Islet of Langerhans (tissue), 1 donor: ENCODE measurements at regions not wholly inside any gene's neighbourhood (a gene's known extent, or its start where the extent isn't known, plus 50 kb on each side); places are given as distances from the start of the nearest gene placed in this dataset.

Experiments used
- FAIRE-seq: peaks from one replicate; lab custom pipeline; 2011; peaks lifted over from hg19 to GRCh38; lab: Jason Lieb, UNC

GRCh38 chr6:1029141-1029540 is 282.8 kb upstream of the FOXQ1 start:
- no peak for FAIRE-seq

DNA sequence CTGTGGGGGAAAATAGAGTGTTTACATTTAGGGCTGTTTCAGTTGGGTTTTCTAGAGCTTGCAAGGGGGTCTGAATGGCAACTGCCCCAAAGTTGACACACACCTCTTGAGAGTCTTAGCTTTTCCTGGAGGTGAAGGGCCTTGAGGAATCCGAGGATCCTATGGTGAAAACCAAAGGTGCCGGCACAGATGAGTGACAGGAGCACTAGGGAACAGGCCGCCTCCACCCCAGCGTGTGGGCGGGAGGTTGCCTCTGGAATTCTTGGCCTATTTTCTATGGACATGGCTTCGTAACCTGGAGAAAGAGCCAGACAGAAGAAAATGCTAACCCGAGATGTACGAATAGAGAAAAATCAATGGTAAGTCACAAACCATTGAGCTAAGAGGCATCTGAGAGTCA is 283.2 kb upstream of the FOXQ1 start:
- no peak for FAIRE-seq

DNA sequence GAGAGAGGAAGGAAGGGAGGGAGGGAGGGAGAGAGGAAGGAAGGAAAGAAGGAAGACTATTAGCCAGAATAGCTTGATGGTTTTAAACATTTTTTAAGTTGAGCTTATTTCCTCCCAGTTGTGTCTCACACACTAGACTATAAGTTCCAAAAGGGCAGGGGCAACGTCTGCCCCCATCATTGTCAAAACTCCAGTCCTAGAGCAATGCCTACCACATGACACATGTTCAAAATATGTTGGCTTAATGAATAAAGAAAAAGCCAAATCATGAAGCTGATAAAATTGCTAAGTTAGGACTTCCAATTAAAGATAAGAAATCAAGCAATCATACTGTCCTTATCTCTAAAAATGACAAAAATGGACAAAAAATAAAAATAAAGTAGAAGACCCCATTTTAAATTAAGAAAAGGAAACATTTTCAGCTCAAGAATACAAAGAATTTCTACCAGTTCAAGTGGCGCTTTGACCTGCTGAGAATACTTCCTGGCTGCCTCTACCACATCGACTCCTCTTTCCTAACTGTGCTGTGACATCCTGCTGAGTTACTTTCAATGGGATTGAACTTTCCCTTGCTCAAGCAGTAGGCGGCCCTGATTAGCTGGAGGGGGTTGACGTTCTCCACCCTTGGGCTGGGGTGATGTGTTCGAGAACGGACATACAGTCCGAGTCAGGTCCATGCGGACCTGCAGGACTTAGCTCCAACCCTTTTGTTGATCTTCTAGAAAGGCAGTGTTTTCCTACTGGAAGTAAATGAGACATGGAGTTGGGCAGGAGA is 283.9 kb upstream of the FOXQ1 start:
- FAIRE-seq: no peak

DNA sequence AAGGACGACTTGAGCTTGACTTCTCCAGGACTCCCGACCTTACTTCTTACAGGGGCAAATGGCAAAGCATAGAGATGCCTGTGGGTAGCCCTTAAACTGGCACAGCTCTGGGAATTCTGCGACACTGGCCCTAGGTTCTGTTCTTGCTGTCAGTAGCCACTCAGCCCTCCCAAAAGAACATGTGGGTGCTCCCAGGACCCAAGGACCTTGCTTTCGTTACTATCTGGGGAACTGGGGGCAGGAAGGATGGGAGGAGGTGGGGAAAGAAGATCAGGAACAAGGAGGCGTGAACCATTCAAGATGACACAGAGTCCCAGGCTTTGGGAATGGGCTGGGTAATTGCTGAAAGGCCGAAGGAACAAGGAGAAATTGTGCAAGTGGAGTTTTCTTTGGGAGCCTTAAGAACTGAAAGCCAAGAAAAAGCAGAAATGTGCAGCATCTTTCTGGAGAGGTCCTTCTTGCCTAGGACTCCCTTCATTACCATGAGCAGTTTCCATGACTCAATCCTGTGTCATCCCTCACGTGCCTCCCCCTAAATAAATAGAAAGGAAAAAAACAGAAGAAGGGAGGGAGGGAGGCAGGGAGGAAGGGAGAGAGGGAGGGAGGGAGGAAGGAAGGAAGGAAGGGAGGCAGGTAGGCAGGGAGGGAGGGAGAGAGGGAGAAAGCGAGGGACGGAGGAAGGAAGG is 284.6 kb upstream of the FOXQ1 start:
- FAIRE-seq: no peak

DNA sequence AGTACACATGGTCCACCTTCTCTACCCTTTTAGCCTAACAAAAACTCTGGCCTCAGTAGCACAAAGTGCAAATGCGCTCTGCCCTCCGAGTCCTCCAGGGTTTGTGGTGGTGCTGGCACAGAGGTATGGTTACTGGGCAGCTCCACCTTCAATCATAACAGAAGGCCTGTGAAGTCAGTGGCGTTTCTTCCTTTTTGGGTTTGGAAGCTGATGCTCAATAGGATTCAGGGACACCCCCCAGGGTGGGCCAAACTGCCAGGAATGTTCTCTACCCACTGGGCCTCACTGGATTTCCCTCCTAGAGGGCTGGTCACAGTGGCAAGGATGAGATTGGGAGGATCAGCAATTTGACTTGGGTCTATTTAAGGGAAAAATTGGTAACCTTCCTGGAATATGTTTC is 286.1 kb upstream of the FOXQ1 start:
- FAIRE-seq: no peak

- no peak for FAIRE-seq
Observed at GRCh38 chr6:1024587-1024986, 287.3 kb upstream of the FOXQ1 start.

DNA sequence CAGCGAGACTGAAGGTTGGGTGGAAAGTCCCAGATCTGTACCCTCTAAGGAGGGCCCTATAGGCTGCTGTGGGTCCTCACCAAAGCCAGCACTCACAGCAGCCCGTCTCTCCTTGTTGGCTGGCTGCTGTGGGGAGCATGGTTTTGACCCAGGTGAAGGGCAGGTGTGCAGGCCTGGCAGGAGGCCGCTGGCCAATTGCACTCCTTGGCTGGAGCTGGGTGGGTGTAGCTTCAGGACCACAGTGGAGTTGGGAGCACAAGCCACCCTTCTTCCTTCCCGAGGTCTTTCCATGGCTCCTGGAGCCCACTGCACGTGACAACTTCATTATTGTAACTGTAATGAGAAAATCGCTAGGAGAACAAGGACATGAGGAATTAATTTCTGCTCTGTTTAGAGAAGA is 287.7 kb upstream of the FOXQ1 start:
- no peak for FAIRE-seq

- no peak for FAIRE-seq
Observed at GRCh38 chr6:1023229-1023628, 288.7 kb upstream of the FOXQ1 start.

- FAIRE-seq: no peak
Observed at GRCh38 chr6:1022719-1023118, 289.2 kb upstream of the FOXQ1 start.

DNA sequence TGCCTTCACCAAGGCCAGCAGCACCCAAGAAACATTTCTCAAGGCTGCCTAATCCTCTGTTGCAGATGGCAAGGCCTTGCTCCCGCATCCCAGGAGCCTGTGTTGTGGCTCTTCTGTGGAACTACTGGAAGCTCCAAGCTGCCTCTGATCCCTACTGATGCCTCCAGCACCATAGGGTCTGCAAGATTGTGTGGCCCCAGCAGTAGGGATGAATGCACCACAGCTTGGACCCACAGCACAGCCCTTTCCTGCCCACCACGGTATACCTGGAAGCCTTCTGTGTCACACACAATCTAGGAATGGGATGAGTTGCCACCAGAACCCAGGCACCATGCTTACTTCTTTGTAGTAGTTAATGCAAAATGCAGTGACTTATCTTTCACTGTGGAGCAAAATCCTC is 291.1 kb upstream of the FOXQ1 start:
- FAIRE-seq: no peak

DNA sequence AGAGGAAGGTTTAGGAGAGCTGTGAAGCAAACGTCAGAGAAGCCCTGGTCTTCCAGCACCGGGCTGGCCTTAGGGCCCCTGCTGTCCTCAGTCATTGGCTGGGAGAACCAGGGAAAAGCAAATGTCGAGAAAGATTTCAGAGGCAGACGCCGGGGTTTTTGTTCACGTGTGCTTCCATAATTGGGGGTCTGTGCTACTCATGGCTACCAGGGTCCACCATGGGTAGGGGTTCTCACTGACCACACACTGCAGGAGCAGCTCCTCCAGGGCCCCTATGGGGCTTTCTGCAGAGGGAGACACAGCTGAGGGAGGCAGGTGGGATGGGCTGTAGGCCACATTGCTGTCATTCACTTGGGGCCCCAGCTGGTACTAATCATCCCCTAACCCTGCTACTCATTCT is 291.8 kb upstream of the FOXQ1 start:
- FAIRE-seq: no peak

DNA sequence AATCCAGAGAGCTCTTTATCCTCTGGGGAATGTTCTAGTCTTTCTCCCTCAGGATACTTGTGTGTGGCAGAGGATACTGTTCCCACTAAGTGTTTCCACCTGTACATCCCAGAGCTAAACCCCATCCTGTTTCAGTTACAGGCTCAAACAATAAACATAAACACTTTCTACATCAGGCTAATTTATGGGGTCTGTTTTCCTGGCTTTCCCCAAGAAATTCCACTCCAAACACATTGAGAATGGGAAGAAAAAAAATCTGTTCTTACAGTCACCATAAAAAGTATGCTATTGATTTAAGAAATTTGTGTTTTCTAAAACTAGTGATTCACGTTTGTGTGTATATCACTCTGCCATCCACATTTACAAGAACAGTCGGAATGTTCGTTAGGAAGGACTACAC is 293.9 kb upstream of the FOXQ1 start:
- no peak for FAIRE-seq

DNA sequence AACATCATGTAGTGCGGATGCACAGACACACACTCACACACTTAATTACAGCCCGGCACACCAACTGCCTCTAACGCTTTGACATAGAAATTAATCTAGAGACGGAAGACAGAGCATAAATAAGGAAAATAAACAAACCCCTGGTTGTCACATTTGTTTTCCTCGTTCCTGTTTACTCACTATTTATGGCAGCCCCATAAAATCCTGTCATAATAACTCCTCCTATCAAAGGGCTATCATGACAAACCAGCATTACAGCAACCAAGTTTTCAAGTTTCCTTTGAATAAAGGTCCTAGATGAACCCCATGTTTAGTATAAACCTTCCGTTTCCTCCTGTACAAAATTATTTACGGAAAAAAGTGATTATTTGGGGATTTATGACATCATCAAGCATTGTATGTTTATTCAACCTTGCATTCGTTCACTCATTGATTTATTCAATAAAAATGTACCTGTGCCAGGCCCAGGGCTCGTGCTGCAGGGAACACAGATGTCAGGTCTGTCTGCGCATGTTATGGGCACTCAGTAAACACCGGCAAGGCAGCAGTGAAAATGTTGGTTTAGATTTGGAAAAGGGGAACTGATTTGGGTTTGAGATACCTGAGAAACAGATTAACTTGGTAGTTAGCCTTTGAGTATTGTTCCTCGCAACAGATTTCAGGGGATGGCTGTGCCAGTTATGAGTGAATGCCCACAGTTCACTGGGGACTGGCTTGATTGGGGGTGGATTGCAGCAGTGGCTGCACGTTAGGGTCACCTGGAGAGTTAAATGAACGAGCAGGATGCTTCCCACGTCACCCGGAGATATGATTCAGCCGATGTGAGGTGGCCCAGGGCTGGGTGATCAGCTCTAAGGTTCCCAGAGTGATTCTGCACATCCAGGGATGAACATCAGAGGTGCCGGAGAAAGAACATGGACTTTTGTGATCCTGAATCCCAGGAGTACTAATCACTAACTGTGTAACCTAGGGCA is 295.3 kb upstream of the FOXQ1 start:
- FAIRE-seq: no peak

DNA sequence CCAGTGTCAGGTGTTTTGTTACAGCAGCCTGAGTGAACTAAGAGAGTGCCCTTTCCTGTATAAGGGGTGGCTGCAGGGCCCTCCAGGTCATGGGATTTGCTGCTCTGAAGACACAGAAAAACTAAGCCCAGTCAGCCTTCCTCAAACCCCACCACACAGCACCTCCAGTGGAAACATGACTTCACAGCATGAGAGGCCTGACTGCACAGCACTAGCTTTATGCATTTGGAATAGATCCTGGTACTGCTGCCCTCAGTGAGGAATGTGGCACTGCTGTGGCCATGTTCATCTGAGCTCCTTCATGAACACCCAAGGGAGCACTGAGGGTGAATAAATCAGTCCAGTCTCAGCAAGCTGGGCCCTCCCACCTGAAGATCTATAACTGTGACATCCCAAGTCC is 296.1 kb upstream of the FOXQ1 start:
- FAIRE-seq: no peak

GRCh38 chr6:1014431-1014807 is 297.5 kb upstream of the FOXQ1 start:
- FAIRE-seq: no peak

DNA sequence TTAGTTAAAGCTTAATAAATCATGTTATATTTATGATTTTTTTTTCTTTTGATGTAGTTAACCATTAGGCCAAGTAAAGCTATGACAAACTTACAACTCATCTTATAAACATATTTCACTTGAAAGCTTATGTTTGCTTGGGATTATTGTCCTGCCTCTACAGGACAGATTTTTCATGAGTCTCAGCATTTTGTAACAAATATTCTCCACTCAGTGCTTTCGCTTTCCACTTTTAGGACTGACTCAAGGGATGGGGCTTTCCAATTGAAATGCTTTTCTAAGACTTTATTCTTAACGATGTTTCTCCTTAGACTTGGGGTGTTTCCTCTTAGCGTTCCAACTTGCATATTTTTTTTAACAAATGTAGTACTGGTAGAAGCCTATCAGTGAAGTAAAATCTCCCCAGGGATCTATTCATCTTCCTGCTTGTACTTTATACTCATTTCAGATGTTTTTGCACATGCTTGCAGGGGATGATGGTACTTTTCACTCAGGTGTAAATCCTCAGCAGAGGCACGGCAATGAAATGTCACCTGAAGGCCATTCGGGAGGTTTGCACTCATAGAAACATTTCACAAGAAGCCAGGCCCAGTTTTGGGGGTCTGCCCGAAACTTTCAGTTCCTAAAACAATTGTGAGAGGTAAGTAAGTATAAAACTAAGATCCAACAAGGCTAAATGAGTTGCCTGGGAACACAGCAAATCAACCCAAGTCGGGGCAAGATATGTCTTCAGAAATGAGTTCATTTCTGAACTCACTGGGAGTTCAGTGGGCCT is 298.1 kb upstream of the FOXQ1 start:
- no peak for FAIRE-seq

- no peak for FAIRE-seq
Observed at GRCh38 chr6:1009103-1009502, 302.8 kb upstream of the FOXQ1 start.

- no peak for FAIRE-seq
Observed at GRCh38 chr6:1007159-1007558, 304.7 kb upstream of the FOXQ1 start.

DNA sequence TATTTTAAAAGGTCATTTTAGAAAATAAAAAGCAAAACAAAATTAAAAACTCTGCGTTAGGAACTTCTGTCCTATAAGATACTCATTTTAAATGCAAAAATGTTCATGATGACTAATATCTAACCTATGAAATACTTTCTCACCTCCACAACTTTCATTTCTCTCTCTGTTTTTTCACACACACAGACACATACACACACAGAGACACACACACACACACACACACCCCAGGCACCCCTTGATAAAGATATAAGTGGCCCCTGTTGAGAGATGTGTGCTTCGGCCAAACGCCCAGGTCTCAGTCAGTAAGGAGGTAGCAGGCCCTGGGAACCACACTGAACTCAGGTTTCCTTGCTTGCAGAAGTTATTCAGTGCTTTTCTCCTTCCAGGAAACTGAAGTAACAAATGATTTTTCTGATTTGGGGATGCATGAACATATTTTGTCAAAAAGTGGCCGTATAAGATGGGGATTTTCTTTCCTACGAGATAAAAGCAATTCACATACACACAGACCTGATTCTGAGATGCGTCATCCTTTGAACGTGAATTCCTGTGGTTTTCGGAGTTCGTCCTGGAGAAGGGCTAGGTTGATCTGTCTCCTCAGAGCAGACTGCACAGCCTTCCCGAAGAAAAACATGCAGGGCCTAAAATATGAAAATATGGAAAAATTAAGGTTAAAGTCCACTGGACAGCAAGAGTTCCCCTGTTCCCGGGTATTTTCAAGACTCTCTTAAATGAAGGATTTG is 306.8 kb upstream of the FOXQ1 start:
- no peak for FAIRE-seq

- no peak for FAIRE-seq
Observed at GRCh38 chr6:1003394-1004160, 308.3 kb upstream of the FOXQ1 start.

GRCh38 chr6:1002989-1003388 is 308.9 kb upstream of the FOXQ1 start:
- FAIRE-seq: no peak
